ENCODE measurements at regions not wholly inside any gene's neighbourhood (a gene's known extent, or its start where the extent isn't known, plus 50 kb on each side); places are given as distances from the start of the nearest gene placed in this dataset.

DNA sequence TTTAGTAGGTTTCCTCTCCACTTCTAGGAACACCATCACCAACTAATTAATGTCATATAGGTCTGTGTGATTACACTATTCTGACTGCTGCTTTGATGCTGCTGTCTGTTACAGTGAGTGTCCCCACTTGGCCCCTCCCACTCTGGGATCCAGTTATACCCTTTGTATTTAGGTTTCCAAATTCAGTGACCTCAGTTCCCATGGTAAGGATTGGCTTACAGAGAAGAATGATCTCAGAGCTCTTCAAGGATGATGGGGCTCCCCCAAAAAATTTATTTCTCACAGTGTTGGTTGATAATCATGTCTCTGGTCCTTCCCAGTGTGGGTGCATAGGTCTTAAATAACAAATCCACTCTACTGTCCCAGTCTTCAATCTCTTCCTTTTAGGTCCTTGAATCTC is 210.0 kb upstream of the MYL2 start:
- Histone ChIP-seq H3K4me1 (peaks cover 0 to 7% of the 10 kb centered on the region in 2 donors), H3K4me3 (no peak overlapping the region), H3K36me3 (no peaks in the 10 kb centered on the region), H3K27me3 (peaks cover 0 to 5% of the 10 kb centered on the region in 2 donors), H3K9me3 (peaks cover 0 to 8% of the 10 kb centered on the region in 2 donors), H3K27ac (no peak overlapping the region)
- ATAC-seq (no peak), DNase-seq (no peak)
- TF ChIP-seq, protein P1, sequence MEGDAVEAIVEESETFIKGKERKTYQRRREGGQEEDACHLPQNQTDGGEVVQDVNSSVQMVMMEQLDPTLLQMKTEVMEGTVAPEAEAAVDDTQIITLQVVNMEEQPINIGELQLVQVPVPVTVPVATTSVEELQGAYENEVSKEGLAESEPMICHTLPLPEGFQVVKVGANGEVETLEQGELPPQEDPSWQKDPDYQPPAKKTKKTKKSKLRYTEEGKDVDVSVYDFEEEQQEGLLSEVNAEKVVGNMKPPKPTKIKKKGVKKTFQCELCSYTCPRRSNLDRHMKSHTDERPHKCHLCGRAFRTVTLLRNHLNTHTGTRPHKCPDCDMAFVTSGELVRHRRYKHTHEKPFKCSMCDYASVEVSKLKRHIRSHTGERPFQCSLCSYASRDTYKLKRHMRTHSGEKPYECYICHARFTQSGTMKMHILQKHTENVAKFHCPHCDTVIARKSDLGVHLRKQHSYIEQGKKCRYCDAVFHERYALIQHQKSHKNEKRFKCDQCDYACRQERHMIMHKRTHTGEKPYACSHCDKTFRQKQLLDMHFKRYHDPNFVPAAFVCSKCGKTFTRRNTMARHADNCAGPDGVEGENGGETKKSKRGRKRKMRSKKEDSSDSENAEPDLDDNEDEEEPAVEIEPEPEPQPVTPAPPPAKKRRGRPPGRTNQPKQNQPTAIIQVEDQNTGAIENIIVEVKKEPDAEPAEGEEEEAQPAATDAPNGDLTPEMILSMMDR (IDR thresholded peaks at IDR 0.05), result no peak
- intact Hi-C loops (cut with DNase I), result no loop called here

DNA sequence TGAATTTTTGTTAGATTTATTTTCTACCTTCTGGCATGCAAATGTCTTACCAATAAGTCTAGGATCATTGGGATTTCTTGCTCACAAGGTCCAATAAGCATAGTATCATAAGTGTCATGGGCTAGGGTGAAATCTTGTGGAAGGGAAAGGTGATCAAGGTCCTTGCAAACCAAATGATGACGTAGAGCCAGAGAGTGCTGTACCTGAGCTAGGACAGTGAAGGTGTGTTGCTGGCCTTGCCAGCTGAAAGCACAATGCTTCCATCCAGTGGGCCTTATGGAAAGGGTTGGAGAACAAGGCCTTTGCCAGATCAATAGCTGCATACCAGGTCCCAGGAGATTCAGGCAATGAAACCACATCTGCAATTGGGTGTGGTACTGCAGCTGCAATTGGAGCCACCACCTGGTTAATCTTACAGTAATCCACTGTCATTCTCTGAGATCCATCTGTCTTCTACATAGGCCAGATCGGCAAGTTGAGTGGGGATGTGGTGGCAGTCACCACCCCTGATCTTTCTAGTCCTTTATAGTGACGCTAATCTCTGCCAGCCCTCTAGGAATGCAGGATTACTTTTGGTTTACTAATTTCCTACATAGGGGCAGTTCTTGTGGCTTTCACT is 208.9 kb upstream of the MYL2 start:
- intact Hi-C loops (cut with DNase I), result no loop called here
- H3K4me1 ChIP-seq, result peaks cover 0 to 7% of the 10 kb centered on the region in 2 donors
- no peaks in the 10 kb centered on the region for H3K36me3 ChIP-seq
- peaks cover 0 to 7% of the 10 kb centered on the region in 2 donors for H3K9me3 ChIP-seq
- TF ChIP-seq, protein P1 (IDR thresholded peaks at IDR 0.05), result no peak
- no peak for ATAC-seq
- H3K27ac ChIP-seq, result no peak overlapping the region
- H3K4me3 ChIP-seq, result no peak overlapping the region
- H3K27me3 ChIP-seq, result peaks cover 0 to 5% of the 10 kb centered on the region in 2 donors
- no peak for DNase-seq

DNA sequence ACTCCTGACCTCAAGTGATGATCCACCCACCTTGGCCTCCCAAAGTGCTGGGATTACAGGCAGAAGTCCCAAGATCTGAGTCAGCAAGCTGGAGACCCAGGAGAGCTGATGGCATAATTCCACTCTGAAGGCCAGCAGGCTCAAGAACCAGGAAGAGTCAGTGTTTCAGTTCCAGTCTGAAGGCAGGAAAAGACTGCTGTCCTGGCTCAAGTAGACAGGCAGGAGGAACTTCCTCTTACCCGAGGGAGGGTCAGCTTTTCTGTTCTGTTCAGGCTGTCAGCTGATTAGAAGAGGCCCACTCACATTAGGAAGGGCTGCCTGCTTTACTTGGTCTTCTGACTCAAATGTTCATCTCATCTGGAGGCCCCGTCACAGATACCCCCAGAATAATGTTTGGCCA is 206.0 kb upstream of the MYL2 start:
- peak overlapping the region in 1 of 2 donors; percentile 2 for H3K27ac ChIP-seq
- H3K9me3 ChIP-seq, result no peaks in the 10 kb centered on the region
- TF ChIP-seq, protein P1 (IDR thresholded peaks at IDR 0.05), result no peak
- DNase-seq (peak in 1 of 4 donors; percentile 39), ATAC-seq (peak; percentile 72)
- peaks cover 0 to 7% of the 10 kb centered on the region in 2 donors for H3K4me1 ChIP-seq
- H3K36me3 ChIP-seq, result no peaks in the 10 kb centered on the region
- intact Hi-C loops (cut with DNase I), result no loop called here
- H3K27me3 ChIP-seq, result peaks cover 0 to 12% of the 10 kb centered on the region in 2 donors
- no peak overlapping the region for H3K4me3 ChIP-seq

DNA sequence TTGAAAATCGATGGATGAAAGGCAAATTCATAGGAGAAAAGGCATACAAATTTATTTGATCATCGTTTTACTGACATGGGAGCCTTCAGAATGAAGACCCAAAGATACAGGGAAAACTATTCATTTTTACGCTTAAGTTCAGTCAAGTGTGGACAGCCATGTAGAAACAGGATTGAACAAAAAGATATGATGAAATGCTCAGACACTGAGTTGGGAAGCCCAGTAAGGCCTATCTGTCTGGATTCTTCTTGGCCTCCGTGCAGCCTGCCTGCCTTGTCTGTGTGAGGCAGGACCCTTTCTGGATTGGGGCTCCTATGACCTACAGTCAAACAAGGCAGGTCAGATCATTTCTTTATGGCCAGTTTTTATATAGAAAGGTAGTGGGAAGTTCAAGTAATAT is 203.8 kb upstream of the MYL2 start:
- DNase-seq (no peak), ATAC-seq (no peak)
- no peak overlapping the region for H3K27ac ChIP-seq
- H3K36me3 ChIP-seq, result no peaks in the 10 kb centered on the region
- peaks cover 0 to 7% of the 10 kb centered on the region in 2 donors for H3K4me1 ChIP-seq
- H3K4me3 ChIP-seq, result no peak overlapping the region
- intact Hi-C loops (cut with DNase I), result no loop called here
- no peaks in the 10 kb centered on the region for H3K9me3 ChIP-seq
- TF ChIP-seq, protein P1 (IDR thresholded peaks at IDR 0.05), result no peak
- H3K27me3 ChIP-seq, result peaks cover 0 to 30% of the 10 kb centered on the region in 2 donors

DNA sequence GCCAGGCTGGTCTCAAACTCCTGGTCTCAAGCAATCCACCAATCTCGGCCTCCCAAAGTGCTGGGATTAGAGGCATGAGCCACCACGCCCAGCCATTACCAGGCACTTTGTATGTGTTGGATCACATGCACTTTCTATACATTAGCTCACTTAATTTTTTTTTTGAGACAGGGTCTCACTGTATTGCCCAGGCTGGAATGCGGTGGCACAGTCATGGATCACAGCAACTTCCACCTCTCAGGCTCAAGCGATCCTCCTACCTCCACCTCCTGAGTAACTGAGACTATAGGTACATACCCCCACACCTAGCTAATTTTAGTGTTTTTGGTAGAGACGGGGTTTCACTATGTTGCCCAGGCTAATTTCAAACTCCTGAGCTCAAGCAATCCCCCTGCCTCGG is 203.0 kb upstream of the MYL2 start:
- ATAC-seq, result no peak
- intact Hi-C loops (cut with DNase I), result no loop called here
- H3K36me3 ChIP-seq, result no peaks in the 10 kb centered on the region

More for the DNA sequence above, 203.0 kb upstream of the MYL2 start:
- no peak for DNase-seq
- Histone ChIP-seq H3K9me3 (no peaks in the 10 kb centered on the region), H3K4me1 (peaks cover 0 to 7% of the 10 kb centered on the region in 2 donors), H3K27me3 (peaks cover 0 to 38% of the 10 kb centered on the region in 2 donors), H3K4me3 (no peak overlapping the region), H3K27ac (no peak overlapping the region)
- TF ChIP-seq, protein P1 (IDR thresholded peaks at IDR 0.05), result no peak
